ENCODE measurements at regions not wholly inside any gene's neighbourhood (a gene's known extent, or its start where the extent isn't known, plus 50 kb on each side); places are given as distances from the start of the nearest gene placed in this dataset.

- in situ Hi-C loops (cut with HindIII; ENCODE audit: low pct_ligation_motif_present, low sequenced_read_pairs) = no loop called here
- TF ChIP-seq CTCF (IDR thresholded peaks at IDR 0.05; ENCODE audit: low read depth, low read length, missing control alignments) = no peak
- H3K27ac ChIP-seq = no peak overlapping the region
- H3K4me3 ChIP-seq (ENCODE audit: low read depth, low read length) = no peak overlapping the region
- H3K36me3 ChIP-seq (replicated peaks) = no peaks in the 10 kb centered on the region
- DNase-seq = no peak
- H3K27me3 ChIP-seq (replicated peaks) = no peaks in the 10 kb centered on the region
These were observed 483.2 kb upstream of the BRINP1 start for GRCh38 chr9:119852390-119852789.

- no peak overlapping the region for H3K27ac ChIP-seq
- in situ Hi-C loops (cut with HindIII; ENCODE audit: low pct_ligation_motif_present, low sequenced_read_pairs) = no loop called here
- no peaks in the 10 kb centered on the region for H3K36me3 ChIP-seq (replicated peaks)
These were observed 475.2 kb upstream of the BRINP1 start for GRCh38 chr9:119844431-119844830.

GRCh38 chr9:119841016-119841415, 471.8 kb upstream of the BRINP1 start:
- Histone ChIP-seq H3K4me3 (ENCODE audit: low read depth, low read length) (no peak overlapping the region), H3K27me3 (replicated peaks) (no peaks in the 10 kb centered on the region), H3K27ac (no peak overlapping the region), H3K36me3 (replicated peaks) (no peaks in the 10 kb centered on the region)
- in situ Hi-C loops (cut with HindIII; ENCODE audit: low pct_ligation_motif_present, low sequenced_read_pairs) = no loop called here
- no peak for TF ChIP-seq CTCF (IDR thresholded peaks at IDR 0.05; ENCODE audit: low read depth, low read length, missing control alignments)
- no peak for DNase-seq

More at GRCh38 chr9:119844431-119844830, 475.2 kb upstream of the BRINP1 start:
- TF ChIP-seq CTCF (IDR thresholded peaks at IDR 0.05; ENCODE audit: low read depth, low read length, missing control alignments) = no peak
- Histone ChIP-seq H3K4me3 (ENCODE audit: low read depth, low read length) (no peak overlapping the region), H3K27me3 (replicated peaks) (no peaks in the 10 kb centered on the region)
- DNase-seq = no peak

DNA sequence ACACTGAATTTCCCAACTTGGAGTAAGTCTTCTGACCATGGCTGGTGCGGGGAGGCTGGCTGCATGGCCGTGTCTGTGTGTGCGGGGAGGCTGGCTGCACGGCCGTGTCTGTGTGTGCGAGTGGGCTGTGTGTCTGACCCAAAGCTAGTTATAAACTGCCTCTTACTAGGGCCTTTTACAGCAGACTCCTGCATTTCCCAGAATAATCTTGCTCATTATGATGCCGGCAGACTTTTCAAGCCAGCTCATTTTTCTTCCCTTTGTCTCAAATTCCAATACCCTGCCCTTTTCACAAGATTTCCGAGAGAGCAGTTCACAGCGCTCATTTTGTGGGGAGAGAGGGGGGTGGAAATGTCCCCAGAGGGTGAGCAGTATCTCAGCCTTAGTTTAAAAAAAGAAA, 470.7 kb upstream of the BRINP1 start:
- H3K4me3 ChIP-seq (ENCODE audit: low read depth, low read length) = no peak overlapping the region
- H3K36me3 ChIP-seq (replicated peaks) = no peaks in the 10 kb centered on the region
- in situ Hi-C loops (cut with HindIII; ENCODE audit: low pct_ligation_motif_present, low sequenced_read_pairs) = no loop called here
- DNase-seq = no peak
- H3K27ac ChIP-seq = no peak overlapping the region
- no peaks in the 10 kb centered on the region for H3K27me3 ChIP-seq (replicated peaks)
- TF ChIP-seq CTCF (IDR thresholded peaks at IDR 0.05; ENCODE audit: low read depth, low read length, missing control alignments) = no peak

DNA sequence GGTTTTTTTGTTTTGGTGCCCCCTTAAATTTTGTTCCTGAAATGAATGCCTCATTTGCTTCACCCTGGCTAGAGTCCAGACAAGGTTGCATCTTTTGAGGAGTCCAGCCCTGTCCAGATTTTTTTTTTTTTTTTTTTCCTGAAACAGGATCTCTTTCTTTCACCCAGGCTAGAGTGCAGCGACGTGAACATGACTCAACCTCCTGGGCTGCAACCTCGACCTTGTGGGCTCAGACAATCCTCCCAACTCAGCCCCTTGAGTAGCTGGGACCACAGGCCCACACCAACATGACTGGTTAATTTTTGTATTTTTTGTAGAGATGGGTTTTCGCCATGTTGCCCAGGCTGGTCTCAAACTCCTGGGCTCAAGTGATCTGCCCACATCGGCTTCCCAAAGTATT, 469.0 kb upstream of the BRINP1 start:
- Histone ChIP-seq H3K36me3 (replicated peaks) (no peaks in the 10 kb centered on the region), H3K27ac (no peak overlapping the region), H3K27me3 (replicated peaks) (no peaks in the 10 kb centered on the region), H3K4me3 (ENCODE audit: low read depth, low read length) (no peak overlapping the region)
- TF ChIP-seq CTCF (IDR thresholded peaks at IDR 0.05; ENCODE audit: low read depth, low read length, missing control alignments) = no peak
- DNase-seq = no peak
- in situ Hi-C loops (cut with HindIII; ENCODE audit: low pct_ligation_motif_present, low sequenced_read_pairs) = no loop called here

- H3K36me3 ChIP-seq (replicated peaks) = no peaks in the 10 kb centered on the region
- no peaks in the 10 kb centered on the region for H3K27me3 ChIP-seq (replicated peaks)
- TF ChIP-seq CTCF (IDR thresholded peaks at IDR 0.05; ENCODE audit: low read depth, low read length, missing control alignments) = no peak
- no peak for DNase-seq
- H3K4me3 ChIP-seq (ENCODE audit: low read depth, low read length) = no peak overlapping the region
- no peak overlapping the region for H3K27ac ChIP-seq
- in situ Hi-C loops (cut with HindIII; ENCODE audit: low pct_ligation_motif_present, low sequenced_read_pairs) = no loop called here
These were observed 466.8 kb upstream of the BRINP1 start for GRCh38 chr9:119836036-119836435.

All from brain microvascular endothelial cell (primary cell).